Ishikawa (cell line): ENCODE measurements at regions not wholly inside any gene's neighbourhood (a gene's known extent, or its start where the extent isn't known, plus 50 kb on each side); places are given as distances from the start of the nearest gene placed in this dataset.

Source experiments
- CEBPB ChIP-seq: IDR thresholded peaks from 2 replicates; pipeline ENCODE4 v1.6.1; 2012
- CREB1 ChIP-seq: IDR thresholded peaks from 2 replicates; pipeline ENCODE4 v1.6.1; 2012; ENCODE audit warnings: low read depth
- EGR1 ChIP-seq: IDR thresholded peaks from 2 replicates; pipeline ENCODE4 v1.6.1; 2012
- EP300 ChIP-seq: IDR thresholded peaks from 2 replicates; pipeline ENCODE4 v1.6.1; 2012; ENCODE audit warnings: borderline replicate concordance
- MAX ChIP-seq: IDR thresholded peaks from 2 replicates; pipeline ENCODE4 v1.6.1; 2012
- NFIC ChIP-seq: IDR thresholded peaks from 2 replicates; pipeline ENCODE4 v1.6.1; 2012
- RAD21 ChIP-seq: IDR thresholded peaks from 2 replicates; pipeline ENCODE4 v1.6.1; 2012; ENCODE audit warnings: low read depth
- REST ChIP-seq: IDR thresholded peaks from 2 replicates; pipeline ENCODE4 v1.6.1; 2012; ENCODE audit warnings: low read depth, mild to moderate bottlenecking
- TAF1 ChIP-seq: IDR thresholded peaks from 2 replicates; pipeline ENCODE4 v1.6.1; 2012; ENCODE audit warnings: low read depth, mild to moderate bottlenecking
- TCF12 ChIP-seq: IDR thresholded peaks from 2 replicates; pipeline ENCODE4 v1.6.1; 2012; ENCODE audit warnings: low read depth
- TEAD4 ChIP-seq: IDR thresholded peaks from 2 replicates; pipeline ENCODE4 v1.6.1; 2012
- USF1 ChIP-seq: IDR thresholded peaks from 2 replicates; pipeline ENCODE4 v1.6.1; 2012
- YY1 ChIP-seq: IDR thresholded peaks from 2 replicates; pipeline ENCODE4 v1.6.1; 2012; ENCODE audit warnings: low read depth
- ZBTB7A ChIP-seq: IDR thresholded peaks from 2 replicates; pipeline ENCODE4 v1.6.1; 2012; ENCODE audit warnings: low read depth

- TF ChIP-seq YY1 (no peak), TAF1 (no peak), USF1 (no peak), CEBPB (no peak), TEAD4 (no peak), MAX (no peak), EP300 (no peak), CREB1 (no peak), TCF12 (no peak), RAD21 (no peak), EGR1 (no peak), NFIC (no peak), ZBTB7A (no peak), REST (no peak)
These were observed 174.5 kb upstream of the CNOT2 start for GRCh38 chr12:70068743-70069142.
